ENCODE measurements at regions not wholly inside any gene's neighbourhood (a gene's known extent, or its start where the extent isn't known, plus 50 kb on each side); places are given as distances from the start of the nearest gene placed in this dataset.

- Mint-ChIP-seq H3K4me3 (no peak overlapping the region), H3K27ac (no peak overlapping the region), H3K36me3 (ENCODE audit: low read depth) (no peaks in the 10 kb centered on the region), H3K9me3 (no peaks in the 10 kb centered on the region), H3K27me3 (ENCODE audit: insufficient read depth) (peaks cover 37% of the 10 kb centered on the region), H3K4me1 (peaks cover 20% of the 10 kb centered on the region)
- H3K9ac ChIP-seq (ENCODE audit: extremely low read depth, low read length, poor library complexity, severe bottlenecking): no peak overlapping the region
- peak; percentile 28 for DNase-seq
- TF ChIP-seq, protein P1, sequence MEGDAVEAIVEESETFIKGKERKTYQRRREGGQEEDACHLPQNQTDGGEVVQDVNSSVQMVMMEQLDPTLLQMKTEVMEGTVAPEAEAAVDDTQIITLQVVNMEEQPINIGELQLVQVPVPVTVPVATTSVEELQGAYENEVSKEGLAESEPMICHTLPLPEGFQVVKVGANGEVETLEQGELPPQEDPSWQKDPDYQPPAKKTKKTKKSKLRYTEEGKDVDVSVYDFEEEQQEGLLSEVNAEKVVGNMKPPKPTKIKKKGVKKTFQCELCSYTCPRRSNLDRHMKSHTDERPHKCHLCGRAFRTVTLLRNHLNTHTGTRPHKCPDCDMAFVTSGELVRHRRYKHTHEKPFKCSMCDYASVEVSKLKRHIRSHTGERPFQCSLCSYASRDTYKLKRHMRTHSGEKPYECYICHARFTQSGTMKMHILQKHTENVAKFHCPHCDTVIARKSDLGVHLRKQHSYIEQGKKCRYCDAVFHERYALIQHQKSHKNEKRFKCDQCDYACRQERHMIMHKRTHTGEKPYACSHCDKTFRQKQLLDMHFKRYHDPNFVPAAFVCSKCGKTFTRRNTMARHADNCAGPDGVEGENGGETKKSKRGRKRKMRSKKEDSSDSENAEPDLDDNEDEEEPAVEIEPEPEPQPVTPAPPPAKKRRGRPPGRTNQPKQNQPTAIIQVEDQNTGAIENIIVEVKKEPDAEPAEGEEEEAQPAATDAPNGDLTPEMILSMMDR (conservative IDR thresholded peaks at IDR 0.05): no peak
- H3K4me3 ChIP-seq (ENCODE audit: low read length): no peak overlapping the region
- no peaks in the 10 kb centered on the region for H3K36me3 ChIP-seq (ENCODE audit: control insufficient read depth, insufficient read depth, low read length)
- H3K27ac ChIP-seq (ENCODE audit: low read depth, low read length): no peak overlapping the region
- WGBS, 2 experiments (ENCODE audit: insufficient coverage in 1 of 2, insufficient read length in 1 of 2): 88 to 93% methylated on average over 4 of the region's 4 CpGs
- no peaks in the 10 kb centered on the region for H3K9me3 ChIP-seq (ENCODE audit: control insufficient read depth, low read length)
- no peaks in the 10 kb centered on the region for H3K4me1 ChIP-seq (ENCODE audit: control insufficient read depth, insufficient read depth, low read length)
- peaks cover 54% of the 10 kb centered on the region for H3K27me3 ChIP-seq (ENCODE audit: control insufficient read depth, insufficient read depth, low read length, poor library complexity, severe bottlenecking)
Observed at GRCh38 chr1:29521438-29521715, 285.1 kb downstream of the PTPRU start.

- Histone ChIP-seq H3K4me1 (ENCODE audit: control insufficient read depth, insufficient read depth, low read length) (no peaks in the 10 kb centered on the region), H3K9ac (ENCODE audit: extremely low read depth, low read length, poor library complexity, severe bottlenecking) (no peak overlapping the region), H3K27ac (ENCODE audit: low read depth, low read length) (no peak overlapping the region), H3K4me3 (ENCODE audit: low read length) (no peak overlapping the region), H3K36me3 (ENCODE audit: control insufficient read depth, insufficient read depth, low read length) (no peaks in the 10 kb centered on the region), H3K9me3 (ENCODE audit: control insufficient read depth, low read length) (no peaks in the 10 kb centered on the region), H3K27me3 (ENCODE audit: control insufficient read depth, insufficient read depth, low read length, poor library complexity, severe bottlenecking) (peaks cover 49% of the 10 kb centered on the region)
- TF ChIP-seq, protein P1 (conservative IDR thresholded peaks at IDR 0.05): no peak
- Mint-ChIP-seq H3K4me1 (peaks cover 16% of the 10 kb centered on the region), H3K27ac (no peak overlapping the region), H3K9me3 (no peaks in the 10 kb centered on the region), H3K4me3 (no peak overlapping the region), H3K27me3 (ENCODE audit: insufficient read depth) (peaks cover 39% of the 10 kb centered on the region), H3K36me3 (ENCODE audit: low read depth) (no peaks in the 10 kb centered on the region)
- 90 to 91% methylated on average over 5 to 11 of the region's 11 CpGs for WGBS, 2 experiments (ENCODE audit: insufficient coverage in 1 of 2, insufficient read length in 1 of 2)
- peak; percentile 38 for DNase-seq
Observed at GRCh38 chr1:29520571-29521437, 284.5 kb downstream of the PTPRU start.

DNA sequence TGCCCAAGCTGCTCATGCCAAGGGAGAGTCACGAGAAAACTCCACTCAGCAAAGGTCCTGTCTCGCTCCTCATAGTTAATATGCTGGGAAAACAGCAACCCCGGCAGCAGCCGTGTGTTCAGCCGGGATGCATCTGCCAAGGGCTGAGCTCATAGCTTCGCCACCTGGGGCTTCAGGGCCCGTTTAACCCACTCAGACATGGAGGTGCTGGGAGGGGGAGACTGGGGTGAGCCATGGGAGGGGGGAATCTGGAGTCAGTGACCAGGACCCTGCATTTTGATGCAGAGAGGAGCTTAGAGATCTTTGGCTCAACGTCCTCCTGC is 283.4 kb downstream of the PTPRU start:
- H3K4me1 ChIP-seq (ENCODE audit: control insufficient read depth, insufficient read depth, low read length): no peaks in the 10 kb centered on the region
- Mint-ChIP-seq H3K9me3 (no peaks in the 10 kb centered on the region), H3K36me3 (ENCODE audit: low read depth) (no peaks in the 10 kb centered on the region), H3K4me3 (no peak overlapping the region), H3K27me3 (ENCODE audit: insufficient read depth) (peaks cover 42% of the 10 kb centered on the region), H3K27ac (no peak overlapping the region), H3K4me1 (peaks cover 16% of the 10 kb centered on the region)
- no peak for DNase-seq
- H3K36me3 ChIP-seq (ENCODE audit: control insufficient read depth, insufficient read depth, low read length): no peaks in the 10 kb centered on the region
- TF ChIP-seq, protein P1 (conservative IDR thresholded peaks at IDR 0.05): no peak
- H3K4me3 ChIP-seq (ENCODE audit: low read length): no peak overlapping the region
- H3K27ac ChIP-seq (ENCODE audit: low read depth, low read length): peak overlapping the region; percentile 57
- H3K27me3 ChIP-seq (ENCODE audit: control insufficient read depth, insufficient read depth, low read length, poor library complexity, severe bottlenecking): peaks cover 44% of the 10 kb centered on the region
- no peaks in the 10 kb centered on the region for H3K9me3 ChIP-seq (ENCODE audit: control insufficient read depth, low read length)
- H3K9ac ChIP-seq (ENCODE audit: extremely low read depth, low read length, poor library complexity, severe bottlenecking): no peak overlapping the region
- 84 to 90% methylated on average over 3 to 8 of the region's 8 CpGs for WGBS, 2 experiments (ENCODE audit: insufficient coverage in 1 of 2, insufficient read length in 1 of 2)

Measured in endodermal cell (in vitro differentiated cells).